GM06990 (cell line): ENCODE measurements at regions not wholly inside any gene's neighbourhood (a gene's known extent, or its start where the extent isn't known, plus 50 kb on each side); places are given as distances from the start of the nearest gene placed in this dataset.
A peak's percentile ranks its signal among the peaks of the same experiment; 100 is the strongest.

Experiments used
- DNase-seq: peaks from one replicate; pipeline ENCODE4 v3.0.0-alpha.2; 2011; ENCODE audit not compliant: insufficient read length; ENCODE audit errors: extremely low read depth
- H3K27me3 ChIP-seq: replicated peaks from 2 replicates; pipeline ENCODE4 v1.6.0; 2011; ENCODE audit warnings: low read length; ENCODE audit not compliant: control insufficient read depth, insufficient read depth
- H3K36me3 ChIP-seq: 2 replicates; pipeline ENCODE4 v1.5.1; 2011; ENCODE audit warnings: low read length; ENCODE audit not compliant: control insufficient read depth, insufficient read depth
- H3K4me3 ChIP-seq: replicated peaks from 2 replicates; pipeline ENCODE4 v1.5.1; 2011; ENCODE audit warnings: low read depth, mild to moderate bottlenecking, control low read depth, low read length
- TF ChIP-seq, protein P1 (sequence below): IDR thresholded peaks from 2 replicates; pipeline ENCODE4 v1.5.1; 2011; ENCODE audit warnings: low read length, control low read depth, mild to moderate bottlenecking, inconsistent platforms; ENCODE audit not compliant: insufficient read depth, poor library complexity, severe bottlenecking

DNA sequence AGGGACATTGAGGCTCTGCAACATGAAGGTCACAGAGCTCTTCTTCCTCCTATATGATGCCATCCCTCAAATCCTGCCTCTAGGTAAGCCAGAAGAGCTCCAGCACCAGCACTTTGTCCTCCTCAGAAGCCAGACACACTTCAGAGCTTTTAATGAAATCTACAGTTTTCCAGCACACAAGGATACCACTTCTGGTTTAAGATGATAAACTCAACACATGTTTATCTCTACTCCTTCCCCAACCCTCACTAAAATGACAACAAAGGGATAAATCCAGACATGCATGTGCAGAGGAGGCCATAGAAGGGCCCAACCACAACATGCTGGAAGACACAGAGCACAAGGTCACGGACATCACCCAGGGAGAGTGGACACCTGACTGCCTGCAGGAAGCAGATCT lies 195.3 kb downstream of the USP12 start:
- TF ChIP-seq, protein P1, sequence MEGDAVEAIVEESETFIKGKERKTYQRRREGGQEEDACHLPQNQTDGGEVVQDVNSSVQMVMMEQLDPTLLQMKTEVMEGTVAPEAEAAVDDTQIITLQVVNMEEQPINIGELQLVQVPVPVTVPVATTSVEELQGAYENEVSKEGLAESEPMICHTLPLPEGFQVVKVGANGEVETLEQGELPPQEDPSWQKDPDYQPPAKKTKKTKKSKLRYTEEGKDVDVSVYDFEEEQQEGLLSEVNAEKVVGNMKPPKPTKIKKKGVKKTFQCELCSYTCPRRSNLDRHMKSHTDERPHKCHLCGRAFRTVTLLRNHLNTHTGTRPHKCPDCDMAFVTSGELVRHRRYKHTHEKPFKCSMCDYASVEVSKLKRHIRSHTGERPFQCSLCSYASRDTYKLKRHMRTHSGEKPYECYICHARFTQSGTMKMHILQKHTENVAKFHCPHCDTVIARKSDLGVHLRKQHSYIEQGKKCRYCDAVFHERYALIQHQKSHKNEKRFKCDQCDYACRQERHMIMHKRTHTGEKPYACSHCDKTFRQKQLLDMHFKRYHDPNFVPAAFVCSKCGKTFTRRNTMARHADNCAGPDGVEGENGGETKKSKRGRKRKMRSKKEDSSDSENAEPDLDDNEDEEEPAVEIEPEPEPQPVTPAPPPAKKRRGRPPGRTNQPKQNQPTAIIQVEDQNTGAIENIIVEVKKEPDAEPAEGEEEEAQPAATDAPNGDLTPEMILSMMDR, result no peak
- Histone ChIP-seq H3K4me3 (no peak overlapping the region), H3K27me3 (no peaks in the 10 kb centered on the region; the same call in 1 of the 2 replicates), H3K36me3 (no peaks in the 10 kb centered on the region)
- no peak for DNase-seq

DNA sequence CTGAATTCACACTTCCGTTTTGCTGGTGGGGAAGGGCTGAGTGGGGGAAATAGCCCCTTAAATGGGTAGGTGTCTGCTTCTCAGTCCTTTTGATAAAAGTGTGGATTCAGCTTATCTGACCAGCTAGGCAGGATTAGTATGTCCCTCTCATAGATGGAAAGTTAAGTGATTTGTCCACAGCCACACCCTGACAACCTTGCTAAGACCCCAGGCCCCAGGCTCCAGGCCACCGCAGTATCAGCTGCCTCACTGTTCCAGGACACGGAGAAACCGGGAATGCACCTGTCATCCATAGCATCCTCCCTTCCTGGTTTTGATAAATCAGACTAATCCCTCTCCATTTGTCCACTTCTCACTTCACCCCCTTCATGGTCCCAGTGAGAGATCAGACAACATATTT lies 197.7 kb downstream of the USP12 start:
- Histone ChIP-seq H3K27me3 (no peaks in the 10 kb centered on the region; the same call in 1 of the 2 replicates), H3K36me3 (no peaks in the 10 kb centered on the region), H3K4me3 (no peak overlapping the region)
- TF ChIP-seq, protein P1, result no peak
- no peak for DNase-seq

DNA sequence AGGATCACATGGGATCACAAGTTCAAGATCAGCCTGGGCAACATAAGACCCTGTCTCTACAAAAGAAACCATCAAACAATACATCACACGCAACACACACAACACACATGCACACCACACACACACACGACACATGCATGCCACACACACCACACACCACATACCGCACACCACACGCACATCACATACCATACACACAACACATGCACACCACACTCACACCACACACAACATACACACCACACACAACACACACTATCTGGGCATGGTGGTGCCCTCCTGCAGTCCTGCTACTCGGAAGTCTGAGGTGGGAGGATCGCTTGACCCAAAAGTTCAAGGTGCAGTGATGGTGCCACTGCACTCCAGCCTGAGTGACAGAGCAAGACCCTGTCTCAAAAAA lies 198.3 kb downstream of the USP12 start:
- Histone ChIP-seq H3K36me3 (no peaks in the 10 kb centered on the region), H3K27me3 (no peaks in the 10 kb centered on the region; the same call in 1 of the 2 replicates), H3K4me3 (no peak overlapping the region)
- TF ChIP-seq, protein P1, result no peak
- no peak for DNase-seq

DNA sequence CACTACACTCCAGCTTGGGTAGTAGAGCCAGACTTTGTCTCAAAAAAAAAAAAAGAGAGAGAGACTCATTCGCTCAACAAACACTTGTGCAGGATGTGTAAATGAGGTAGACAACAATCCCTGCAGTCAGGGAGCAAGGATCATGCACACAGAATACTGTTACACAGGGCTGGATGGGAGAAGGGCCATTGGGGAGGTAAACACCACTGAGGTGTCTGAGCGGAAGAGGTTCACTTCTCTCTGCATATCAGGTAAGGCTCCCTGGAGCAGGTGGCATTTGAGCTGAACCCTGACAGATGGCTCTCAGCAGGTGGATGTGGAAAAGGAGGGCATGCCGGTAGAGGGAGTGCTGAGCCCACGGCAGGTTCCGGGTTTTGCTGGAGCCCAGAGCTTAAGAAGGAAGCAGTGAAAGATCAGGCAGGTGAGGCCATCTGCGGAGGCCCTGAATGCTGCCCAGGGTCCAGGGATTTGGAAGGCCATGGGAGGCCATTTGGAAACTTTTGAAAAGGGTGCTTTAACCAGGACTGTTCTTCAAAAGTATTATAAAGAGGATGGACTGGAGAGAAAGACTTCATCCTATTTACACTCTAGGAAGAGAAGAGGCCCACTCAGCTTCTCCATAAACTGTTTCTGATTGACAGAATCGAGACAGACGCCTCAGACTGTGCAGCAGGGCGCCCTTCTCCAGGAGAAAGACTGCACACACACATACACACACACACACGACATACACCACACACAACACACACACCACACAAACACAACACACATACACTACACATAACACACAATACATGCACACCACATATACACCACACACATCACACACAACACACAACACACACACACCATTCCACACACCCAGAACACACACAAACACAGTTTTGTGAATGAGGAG lies 199.4 kb downstream of the USP12 start:
- no peaks in the 10 kb centered on the region; the same call in 1 of the 2 replicates for H3K27me3 ChIP-seq
- H3K4me3 ChIP-seq, result no peak overlapping the region
- no peaks in the 10 kb centered on the region for H3K36me3 ChIP-seq
- peak; percentile 27 for DNase-seq
- TF ChIP-seq, protein P1, result peak; percentile 75

DNA sequence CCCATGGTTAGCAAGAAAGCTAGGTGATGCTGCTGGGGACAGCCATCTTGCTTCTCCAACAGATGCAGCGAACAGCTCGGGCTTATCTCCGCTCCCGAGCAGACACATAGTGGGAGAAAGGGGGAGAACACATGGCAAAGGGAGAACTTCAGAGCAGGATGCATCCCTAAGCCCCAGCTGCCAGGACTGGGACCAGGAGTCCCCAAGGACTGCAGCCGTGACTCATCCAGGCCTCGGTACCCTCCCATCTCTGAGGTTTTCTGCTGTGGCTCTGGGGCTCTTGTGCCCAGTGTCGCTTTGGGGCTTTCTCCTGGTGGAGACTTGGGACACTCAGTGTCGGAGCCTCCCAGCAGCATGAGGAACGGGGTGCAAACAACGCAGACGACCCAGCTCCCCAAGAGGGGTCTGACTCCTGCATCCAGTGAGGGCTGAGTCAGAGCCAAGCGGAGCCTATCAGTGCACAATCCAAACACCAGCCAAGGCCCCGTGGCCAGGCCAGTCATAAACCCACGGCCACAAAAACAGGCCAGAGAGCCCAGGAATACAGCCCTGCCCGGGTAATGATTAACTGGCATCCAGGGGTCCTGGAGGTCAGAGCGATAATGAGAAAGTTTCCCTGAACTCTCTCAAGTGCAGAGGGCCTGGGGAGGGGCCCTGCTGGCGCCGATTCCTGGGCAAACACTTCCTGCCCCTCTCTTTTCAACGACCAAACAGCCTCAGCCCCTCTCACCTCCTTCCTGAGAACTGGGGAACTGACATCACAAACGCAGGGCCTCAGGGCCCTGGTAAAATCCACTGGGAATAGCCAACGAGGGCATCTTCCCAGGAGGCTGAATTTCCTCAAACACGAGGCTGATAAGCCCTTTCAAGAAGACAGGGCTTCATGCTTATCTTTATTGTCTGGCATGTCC lies 202.9 kb downstream of the USP12 start:
- Histone ChIP-seq H3K36me3 (no peaks in the 10 kb centered on the region), H3K4me3 (no peak overlapping the region), H3K27me3 (no peaks in the 10 kb centered on the region; the same call in 1 of the 2 replicates)
- TF ChIP-seq, protein P1, result no peak
- no peak for DNase-seq
